HG02884 (cell line): ENCODE measurements at regions not wholly inside any gene's neighbourhood (a gene's known extent, or its start where the extent isn't known, plus 50 kb on each side); places are given as distances from the start of the nearest gene placed in this dataset.
A peak's percentile ranks its signal among the peaks of the same experiment; 100 is the strongest.

Source experiments
- ATAC-seq: cut with Tn5 transposase; IDR thresholded peaks from one replicate; pipeline ENCODE4 v1.9.1; 2021; ENCODE audit warnings: mild to moderate bottlenecking, moderate library complexity; ENCODE audit not compliant: unreplicated experiment

- ATAC-seq: peak; percentile 43
Observed at GRCh38 chr3:31004025-31004678, 109.7 kb upstream of the GADL1 start.

GRCh38 chr3:31008994-31009393 lies 114.5 kb upstream of the GADL1 start:
- no peak for ATAC-seq

GRCh38 chr3:31009881-31010280 lies 115.4 kb upstream of the GADL1 start:
- no peak for ATAC-seq

GRCh38 chr3:31010491-31010890 lies 116.0 kb upstream of the GADL1 start:
- no peak for ATAC-seq

GRCh38 chr3:31011380-31011779 lies 116.9 kb upstream of the GADL1 start:
- ATAC-seq: no peak

- no peak for ATAC-seq
Observed at GRCh38 chr3:31013090-31013489, 118.6 kb upstream of the GADL1 start.

GRCh38 chr3:31013843-31014242 lies 119.4 kb upstream of the GADL1 start:
- ATAC-seq: no peak

GRCh38 chr3:31014317-31015040 lies 120.0 kb upstream of the GADL1 start:
- ATAC-seq: no peak

- ATAC-seq: no peak
Observed at GRCh38 chr3:31016196-31016595, 121.7 kb upstream of the GADL1 start.

- no peak for ATAC-seq
Observed at GRCh38 chr3:31022716-31023115, 128.3 kb upstream of the GADL1 start.

GRCh38 chr3:31025541-31025940 lies 131.1 kb upstream of the GADL1 start:
- ATAC-seq: no peak

- ATAC-seq: no peak
Observed at GRCh38 chr3:31027191-31027761, 132.8 kb upstream of the GADL1 start.

GRCh38 chr3:31027914-31028313 lies 133.5 kb upstream of the GADL1 start:
- ATAC-seq: no peak

- no peak for ATAC-seq
Observed at GRCh38 chr3:31028766-31029165, 134.3 kb upstream of the GADL1 start.

- no peak for ATAC-seq
Observed at GRCh38 chr3:31029706-31030105, 135.2 kb upstream of the GADL1 start.

- no peak for ATAC-seq
Observed at GRCh38 chr3:31035681-31036080, 141.2 kb upstream of the GADL1 start.

GRCh38 chr3:31038086-31038739 lies 143.8 kb upstream of the GADL1 start:
- no peak for ATAC-seq

- ATAC-seq: no peak
Observed at GRCh38 chr3:31039145-31039544, 144.7 kb upstream of the GADL1 start.

GRCh38 chr3:31041161-31041978 lies 146.9 kb upstream of the GADL1 start:
- no peak for ATAC-seq

- ATAC-seq: no peak
Observed at GRCh38 chr3:31043184-31043819, 148.8 kb upstream of the GADL1 start.
